ENCODE measurements at regions not wholly inside any gene's neighbourhood (a gene's known extent, or its start where the extent isn't known, plus 50 kb on each side); places are given as distances from the start of the nearest gene placed in this dataset.

GRCh38 chr4:182155806-182156205, 87.4 kb upstream of the TENM3 start:
- no peak for DNase-seq (ENCODE audit: low read depth)
- TF ChIP-seq CTCF (IDR thresholded peaks at IDR 0.05; ENCODE audit: control insufficient read depth, extremely low read depth, insufficient read depth) = no peak
- H3K4me3 ChIP-seq (ENCODE audit: low read depth, low read length) = no peak overlapping the region

DNA sequence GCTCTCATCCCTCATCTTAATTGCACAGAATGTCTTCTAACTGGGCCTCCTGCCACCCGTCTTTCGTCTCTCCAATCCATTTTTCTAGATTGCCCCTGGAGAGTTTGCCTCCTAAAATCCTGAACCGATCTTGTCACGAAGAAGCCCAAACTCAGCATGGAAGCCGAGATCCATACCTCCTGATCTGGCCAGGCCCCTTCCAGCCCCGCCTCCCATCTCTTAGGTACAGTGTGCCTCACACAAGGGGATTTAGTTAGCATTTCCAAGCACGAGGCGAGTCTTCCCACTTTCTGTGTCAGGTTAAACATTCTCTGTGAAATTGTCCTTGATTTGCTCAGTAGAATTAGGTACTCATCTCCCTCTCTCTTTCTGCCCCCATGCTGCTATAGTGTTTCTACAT, 80.0 kb upstream of the TENM3 start:
- no peak overlapping the region for H3K4me3 ChIP-seq (ENCODE audit: low read depth, low read length)
- DNase-seq (ENCODE audit: low read depth) = no peak
- no peak for TF ChIP-seq CTCF (IDR thresholded peaks at IDR 0.05; ENCODE audit: control insufficient read depth, extremely low read depth, insufficient read depth)

GRCh38 chr4:182169572-182169971, 73.6 kb upstream of the TENM3 start:
- no peak overlapping the region for H3K4me3 ChIP-seq (ENCODE audit: low read depth, low read length)
- DNase-seq (ENCODE audit: low read depth) = no peak
- TF ChIP-seq CTCF (IDR thresholded peaks at IDR 0.05; ENCODE audit: control insufficient read depth, extremely low read depth, insufficient read depth) = no peak

DNA sequence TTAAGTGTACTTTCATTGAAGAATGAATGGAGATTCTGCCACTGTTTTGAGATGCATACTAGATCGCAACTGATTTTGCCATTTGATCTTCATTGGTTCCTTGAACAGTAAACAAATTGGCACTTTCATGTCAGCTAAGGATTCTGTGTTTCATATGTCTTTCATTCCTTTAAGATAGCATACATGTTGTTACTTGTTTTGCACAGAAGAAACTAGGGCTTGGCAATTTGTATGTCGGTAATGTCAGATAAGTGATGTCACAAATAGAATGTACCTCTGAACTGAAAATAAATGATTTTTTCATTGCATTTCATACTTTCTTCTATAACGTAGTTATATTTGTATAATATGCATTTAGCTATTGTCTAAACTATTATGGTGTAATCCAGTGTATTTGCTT, 73.2 kb upstream of the TENM3 start:
- TF ChIP-seq CTCF (IDR thresholded peaks at IDR 0.05; ENCODE audit: control insufficient read depth, extremely low read depth, insufficient read depth) = no peak
- DNase-seq (ENCODE audit: low read depth) = no peak
- H3K4me3 ChIP-seq (ENCODE audit: low read depth, low read length) = no peak overlapping the region

DNA sequence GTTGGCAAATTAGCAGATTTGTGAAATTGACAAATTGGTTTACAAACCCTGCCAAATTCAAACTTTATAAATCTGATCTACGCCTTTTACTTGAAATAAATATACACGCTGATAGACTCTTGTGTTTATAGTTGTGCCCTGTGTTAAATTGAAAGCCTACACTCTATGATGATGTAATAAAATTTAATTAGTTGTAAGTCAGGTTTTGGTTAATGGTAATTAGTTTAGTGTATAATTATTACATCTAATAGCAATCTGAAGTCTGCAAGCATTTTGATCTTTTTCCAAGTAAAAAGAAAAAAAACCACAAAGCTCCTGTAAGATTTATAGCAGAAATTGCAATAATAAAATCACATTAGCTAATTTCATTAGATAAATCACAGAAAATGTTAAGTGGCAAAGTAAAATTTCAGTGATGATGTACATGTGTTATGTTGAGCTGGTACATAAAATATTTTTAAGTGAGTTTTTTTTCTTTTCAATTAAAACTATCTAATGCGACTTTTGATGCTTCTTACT, 72.7 kb upstream of the TENM3 start:
- H3K4me3 ChIP-seq (ENCODE audit: low read depth, low read length) = no peak overlapping the region
- DNase-seq (ENCODE audit: low read depth) = no peak
- TF ChIP-seq CTCF (IDR thresholded peaks at IDR 0.05; ENCODE audit: control insufficient read depth, extremely low read depth, insufficient read depth) = no peak

DNA sequence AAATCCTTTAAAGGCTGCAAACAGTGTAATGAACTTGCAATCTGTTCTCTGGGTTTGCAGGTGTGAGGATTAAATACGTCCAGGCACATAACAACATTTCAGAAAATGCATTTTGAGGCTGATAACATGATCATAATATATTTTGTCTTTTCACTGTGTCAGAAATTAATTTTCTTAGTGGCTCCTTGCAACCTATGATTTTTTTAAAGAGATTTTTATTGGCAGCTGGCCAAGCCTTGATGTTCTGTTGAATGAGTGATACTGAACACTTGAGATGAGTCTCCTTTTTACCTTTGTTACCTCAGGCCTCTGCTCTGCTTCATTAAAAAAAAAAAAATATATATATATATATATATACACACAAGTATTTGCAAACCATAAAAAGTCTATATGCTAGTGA, 68.2 kb upstream of the TENM3 start:
- no peak for DNase-seq (ENCODE audit: low read depth)
- no peak for TF ChIP-seq CTCF (IDR thresholded peaks at IDR 0.05; ENCODE audit: control insufficient read depth, extremely low read depth, insufficient read depth)
- no peak overlapping the region for H3K4me3 ChIP-seq (ENCODE audit: low read depth, low read length)

DNA sequence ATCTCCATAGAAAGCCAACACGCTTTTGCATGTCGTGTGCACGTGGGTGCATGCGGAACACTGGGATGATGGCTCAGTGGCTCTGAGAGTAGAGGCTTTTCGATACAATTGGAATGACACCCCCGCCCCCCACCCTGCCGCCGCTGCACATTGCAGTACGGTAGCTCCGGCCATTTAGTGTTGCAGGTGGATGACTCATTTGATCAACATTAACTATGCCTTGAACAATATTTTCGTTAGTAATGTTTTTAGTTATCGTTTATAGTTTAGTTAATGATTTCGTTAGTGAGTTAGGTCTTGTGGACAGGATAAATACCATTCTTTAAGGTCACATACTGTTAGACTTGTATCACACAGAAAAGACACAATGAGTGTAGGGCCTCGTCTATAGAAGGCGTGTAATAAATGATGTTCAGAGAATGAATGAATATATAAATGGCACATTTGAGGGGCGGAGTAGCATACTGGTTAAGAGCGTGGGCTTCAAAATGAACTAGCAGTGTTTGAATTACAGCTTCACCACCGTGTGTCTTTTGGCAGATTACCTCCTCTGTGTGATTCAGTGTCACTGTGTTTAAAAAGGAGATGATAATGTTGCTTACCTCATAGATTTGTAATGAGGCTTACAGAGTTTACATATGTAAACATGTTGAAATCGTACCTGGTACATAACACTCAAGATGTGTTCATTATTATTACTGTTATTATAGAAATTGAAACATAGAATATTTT, 67.2 kb upstream of the TENM3 start:
- TF ChIP-seq CTCF (IDR thresholded peaks at IDR 0.05; ENCODE audit: control insufficient read depth, extremely low read depth, insufficient read depth) = no peak
- no peak overlapping the region for H3K4me3 ChIP-seq (ENCODE audit: low read depth, low read length)
- no peak for DNase-seq (ENCODE audit: low read depth)

Measured in LNCaP clone FGC (cell line).